Glomerular visceral epithelial cell (primary cell): ENCODE measurements at regions not wholly inside any gene's neighbourhood (a gene's known extent, or its start where the extent isn't known, plus 50 kb on each side); places are given as distances from the start of the nearest gene placed in this dataset.

Source experiments
- DNase-seq: peaks from one replicate; pipeline ENCODE4 v3.0.0-alpha.2; 2016; ENCODE audit errors: extremely low spot score

GRCh38 chr7:155872678-155873369 lies 60.6 kb upstream of the SHH start:
- DNase-seq: no peak

- DNase-seq: no peak
Measured at GRCh38 chr7:155871211-155871610, 58.9 kb upstream of the SHH start.

- DNase-seq: no peak
Measured at GRCh38 chr7:155870334-155871180, 58.3 kb upstream of the SHH start.

GRCh38 chr7:155869784-155870076 lies 57.5 kb upstream of the SHH start:
- no peak for DNase-seq

GRCh38 chr7:155868955-155869783 lies 56.9 kb upstream of the SHH start:
- no peak for DNase-seq

GRCh38 chr7:155867734-155868400 lies 55.6 kb upstream of the SHH start:
- no peak for DNase-seq

- DNase-seq: no peak
Measured at GRCh38 chr7:155867280-155867679, 55.0 kb upstream of the SHH start.

GRCh38 chr7:155865830-155866525 lies 53.7 kb upstream of the SHH start:
- DNase-seq: no peak

GRCh38 chr7:155864991-155865690 lies 52.9 kb upstream of the SHH start:
- DNase-seq: no peak

GRCh38 chr7:155864271-155864985 lies 52.2 kb upstream of the SHH start:
- no peak for DNase-seq

GRCh38 chr7:155863721-155864151 lies 51.5 kb upstream of the SHH start:
- no peak for DNase-seq

GRCh38 chr7:155862123-155862892 lies 50.0 kb upstream of the SHH start:
- DNase-seq: no peak
